ENCODE measurements at regions not wholly inside any gene's neighbourhood (a gene's known extent, or its start where the extent isn't known, plus 50 kb on each side); places are given as distances from the start of the nearest gene placed in this dataset.
"Not testable (repeated sequence)": the region's sequence is repeated elsewhere in the genome, so short reads cannot be mapped to it uniquely, and the experiment has no call there.

DNA sequence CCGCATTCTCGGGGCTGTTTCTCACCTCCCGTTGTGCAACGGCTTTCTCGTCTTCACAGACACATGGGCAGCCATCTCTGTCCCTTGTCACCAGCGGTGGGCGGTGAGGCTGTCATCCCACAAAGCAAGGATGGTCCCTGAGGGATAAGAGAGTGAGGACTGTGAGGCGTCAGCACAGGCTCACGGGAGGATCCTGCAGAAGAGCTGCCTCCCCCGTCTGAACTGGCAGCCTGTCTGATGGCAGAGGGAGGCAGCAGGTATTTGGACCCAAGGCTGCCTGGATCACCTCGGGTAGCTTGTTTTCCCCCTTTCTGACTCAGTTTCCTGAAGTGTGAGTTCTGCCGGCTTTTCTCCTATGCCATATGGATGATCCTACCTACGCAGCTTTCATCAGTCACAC, 208.8 kb downstream of the LAT start:
- in situ Hi-C loops (cut with MboI); H3K9ac ChIP-seq (ENCODE audit: insufficient read depth in 1 of 2, low read depth in 2 of 2, low read length in 2 of 2); H3K9me3 ChIP-seq (replicated peaks; ENCODE audit: control insufficient read depth, insufficient read depth, low read depth, low read length); H3K4me3 ChIP-seq; H3K4me2 ChIP-seq (ENCODE audit: insufficient read depth, low read length); H3K36me3 ChIP-seq (ENCODE audit: control insufficient read depth, insufficient read depth, low read length); H3K27ac ChIP-seq (ENCODE audit: extremely low read depth, low read depth, low read length); DNase-seq (ENCODE audit: extremely low read depth in 1 of 4, low spot score in 3 of 4); POLR2A ChIA-PET; H4K20me1 ChIP-seq (replicated peaks; ENCODE audit: control insufficient read depth, insufficient read depth, low read length); H3K79me2 ChIP-seq (ENCODE audit: control insufficient read depth, insufficient read depth, low read length); BruUV-seq (replicated peaks); H3K4me1 ChIP-seq (replicated peaks in 1 of 2; ENCODE audit: control insufficient read depth in 2 of 2, insufficient read depth in 2 of 2, low read length in 2 of 2); H2AFZ ChIP-seq (ENCODE audit: low read depth, low read length); FAIRE-seq; H3K9me1 ChIP-seq (ENCODE audit: control insufficient read depth, insufficient read depth, low read length); ATAC-seq; intact Hi-C loops (cut with micrococcal nuclease); CTCF ChIA-PET (ENCODE audit: low intra/inter-chr PET ratio): not testable (repeated sequence)
- WGBS (ENCODE audit: insufficient coverage, low coverage, missing lambda C conversion rate): 20% methylated on average over 13 of the region's 13 CpGs
- H3K27me3 ChIP-seq (ENCODE audit: control insufficient read depth in 2 of 2, insufficient read depth in 2 of 2, low read length in 2 of 2): peaks cover 2 to 18% of the 10 kb centered on the region in 2 experiments; a peak in 4 of 5 replicates
- TF ChIP-seq ZFP36 (IDR thresholded peaks at IDR 0.05; ENCODE audit: low read depth, low read length, partially characterized antibody): peak; percentile 81

DNA sequence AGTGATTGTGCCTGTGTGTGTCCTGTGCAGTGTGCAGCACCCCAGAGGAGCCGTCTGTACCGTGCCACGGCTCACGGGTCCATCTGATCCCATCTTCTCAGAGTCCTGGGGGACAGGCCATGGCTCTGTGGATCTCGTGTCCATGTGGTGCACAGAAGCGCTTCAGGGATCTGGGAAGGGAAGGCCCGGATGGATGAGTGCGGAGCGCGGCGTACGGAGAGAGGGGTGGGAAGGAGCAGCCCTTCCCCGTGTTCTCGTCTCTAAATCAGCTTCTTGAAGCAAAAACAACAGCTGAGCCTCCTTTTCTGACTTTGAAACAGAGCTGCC, 208.4 kb downstream of the LAT start:
- 46% methylated on average over 13 of the region's 14 CpGs for WGBS (ENCODE audit: insufficient coverage, low coverage, missing lambda C conversion rate)
- H3K9me1 ChIP-seq (ENCODE audit: control insufficient read depth, insufficient read depth, low read length); H3K9ac ChIP-seq (ENCODE audit: insufficient read depth in 1 of 2, low read depth in 2 of 2, low read length in 2 of 2); H2AFZ ChIP-seq (ENCODE audit: low read depth, low read length); FAIRE-seq; H4K20me1 ChIP-seq (replicated peaks; ENCODE audit: control insufficient read depth, insufficient read depth, low read length); DNase-seq (ENCODE audit: extremely low read depth in 1 of 4, low spot score in 3 of 4); in situ Hi-C loops (cut with MboI); H3K9me3 ChIP-seq (replicated peaks; ENCODE audit: control insufficient read depth, insufficient read depth, low read depth, low read length); H3K4me1 ChIP-seq (replicated peaks in 1 of 2; ENCODE audit: control insufficient read depth in 2 of 2, insufficient read depth in 2 of 2, low read length in 2 of 2); intact Hi-C loops (cut with micrococcal nuclease); POLR2A ChIA-PET; H3K36me3 ChIP-seq (ENCODE audit: control insufficient read depth, insufficient read depth, low read length); CTCF ChIA-PET (ENCODE audit: low intra/inter-chr PET ratio); BruUV-seq (replicated peaks); H3K4me3 ChIP-seq; ATAC-seq; H3K27ac ChIP-seq (ENCODE audit: extremely low read depth, low read depth, low read length); H3K79me2 ChIP-seq (ENCODE audit: control insufficient read depth, insufficient read depth, low read length); H3K4me2 ChIP-seq (ENCODE audit: insufficient read depth, low read length): not testable (repeated sequence)
- H3K27me3 ChIP-seq (ENCODE audit: control insufficient read depth in 2 of 2, insufficient read depth in 2 of 2, low read length in 2 of 2): peaks cover 2 to 17% of the 10 kb centered on the region in 2 experiments; a peak in 4 of 5 replicates

Data from K562 (cell line).